MM.1S (cell line): ENCODE measurements at regions not wholly inside any gene's neighbourhood (a gene's known extent, or its start where the extent isn't known, plus 50 kb on each side); places are given as distances from the start of the nearest gene placed in this dataset.

ENCODE experiments used
- EZH2 ChIP-seq: fragments of 300-600 bp; sonication (generic); optimal IDR thresholded peaks from 2 replicates; pipeline ENCODE3; 2017; ENCODE audit warnings: low read depth, mild to moderate bottlenecking, antibody characterized with exemption, low read length, mixed read lengths
- TF ChIP-seq, protein P1 (sequence below): fragments of 300-600 bp; sonication (generic); IDR thresholded peaks from 2 replicates; pipeline ENCODE4 v1.5.1; 2016; ENCODE audit warnings: antibody characterized with exemption, low read length, mixed read lengths

DNA sequence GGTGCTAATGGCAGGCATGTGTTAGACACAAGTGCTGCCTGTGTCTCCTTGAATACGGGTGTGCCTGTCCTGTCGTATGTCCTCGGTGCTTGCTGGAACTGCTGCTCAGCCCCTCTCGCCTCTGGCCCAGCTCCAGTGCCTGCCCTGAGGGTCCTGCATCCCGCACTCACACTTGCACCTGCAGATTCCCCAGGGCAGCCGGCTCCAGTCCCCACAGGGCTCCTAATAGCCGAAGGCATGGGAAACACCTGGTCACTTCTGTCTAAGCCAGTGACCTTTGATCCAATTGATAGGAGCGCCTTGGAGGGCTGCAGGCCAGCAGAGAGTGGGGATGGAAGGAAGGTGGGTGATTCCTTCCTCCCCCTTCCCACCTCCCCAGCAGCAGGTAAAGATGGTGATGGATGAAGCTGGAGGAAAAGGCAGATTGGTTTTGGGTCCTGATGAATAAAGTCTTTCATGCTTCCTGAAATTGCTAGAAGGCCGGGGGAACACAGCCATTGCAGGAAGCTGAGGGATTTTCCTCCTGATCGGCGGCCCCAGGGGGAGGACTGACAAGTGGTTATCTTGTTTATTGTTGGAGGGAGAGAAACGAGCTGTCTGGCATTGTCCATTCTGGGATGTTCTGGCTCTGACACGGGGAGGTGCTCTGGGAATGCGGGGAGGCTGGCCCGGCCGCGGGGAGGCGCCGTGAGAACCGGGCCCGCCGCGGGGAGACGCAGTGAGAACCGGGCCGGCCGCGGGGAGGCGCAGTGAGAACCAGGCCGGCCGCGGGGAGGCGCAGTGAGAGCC is 110.9 kb upstream of the B3GAT1 start:
- TF ChIP-seq, protein P1, sequence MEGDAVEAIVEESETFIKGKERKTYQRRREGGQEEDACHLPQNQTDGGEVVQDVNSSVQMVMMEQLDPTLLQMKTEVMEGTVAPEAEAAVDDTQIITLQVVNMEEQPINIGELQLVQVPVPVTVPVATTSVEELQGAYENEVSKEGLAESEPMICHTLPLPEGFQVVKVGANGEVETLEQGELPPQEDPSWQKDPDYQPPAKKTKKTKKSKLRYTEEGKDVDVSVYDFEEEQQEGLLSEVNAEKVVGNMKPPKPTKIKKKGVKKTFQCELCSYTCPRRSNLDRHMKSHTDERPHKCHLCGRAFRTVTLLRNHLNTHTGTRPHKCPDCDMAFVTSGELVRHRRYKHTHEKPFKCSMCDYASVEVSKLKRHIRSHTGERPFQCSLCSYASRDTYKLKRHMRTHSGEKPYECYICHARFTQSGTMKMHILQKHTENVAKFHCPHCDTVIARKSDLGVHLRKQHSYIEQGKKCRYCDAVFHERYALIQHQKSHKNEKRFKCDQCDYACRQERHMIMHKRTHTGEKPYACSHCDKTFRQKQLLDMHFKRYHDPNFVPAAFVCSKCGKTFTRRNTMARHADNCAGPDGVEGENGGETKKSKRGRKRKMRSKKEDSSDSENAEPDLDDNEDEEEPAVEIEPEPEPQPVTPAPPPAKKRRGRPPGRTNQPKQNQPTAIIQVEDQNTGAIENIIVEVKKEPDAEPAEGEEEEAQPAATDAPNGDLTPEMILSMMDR, result no peak
- TF ChIP-seq EZH2, result no peak
